ENCODE measurements at regions not wholly inside any gene's neighbourhood (a gene's known extent, or its start where the extent isn't known, plus 50 kb on each side); places are given as distances from the start of the nearest gene placed in this dataset.
A peak's percentile ranks its signal among the peaks of the same experiment; 100 is the strongest.

DNA sequence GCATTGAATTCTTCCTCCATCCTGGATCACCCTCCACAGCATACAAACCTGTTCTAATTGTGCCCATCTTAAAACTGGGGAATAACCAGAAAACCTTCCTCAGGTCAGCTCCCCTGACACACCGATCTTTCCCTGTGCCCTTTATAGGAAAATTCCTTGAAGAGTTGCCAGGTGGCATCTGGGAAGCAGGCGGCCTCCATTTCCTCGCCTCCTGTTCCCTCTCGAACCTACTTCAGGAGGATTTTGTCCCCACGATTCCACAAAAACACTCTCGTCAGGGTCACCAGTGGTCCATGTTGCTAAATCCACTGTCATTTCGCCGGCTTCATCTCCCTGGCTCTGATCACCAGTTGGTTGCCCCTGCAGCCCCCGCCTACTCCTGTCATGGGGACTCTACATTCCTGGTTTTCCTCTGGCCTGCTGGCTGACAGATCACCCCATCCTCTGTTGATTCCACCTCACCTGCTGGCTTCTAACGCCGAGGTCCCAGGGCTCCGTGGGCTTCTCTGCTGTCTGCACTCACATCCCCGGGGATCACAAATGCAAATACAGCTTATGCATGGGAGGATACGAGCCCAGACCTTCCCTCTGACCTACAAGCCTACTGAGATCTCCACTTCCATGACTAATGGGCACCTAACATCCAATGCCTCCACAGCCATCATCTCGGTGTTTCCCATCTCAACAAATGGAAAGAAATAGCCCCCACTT is 92.5 kb upstream of the PRDM11 start:
- Histone ChIP-seq H3K9me3 (no peaks in the 10 kb centered on the region), H3K4me3 (no peak overlapping the region), H3K4me1 (peaks cover 0 to 14% of the 10 kb centered on the region in 2 donors), H3K27ac (no peak overlapping the region), H3K36me3 (no peaks in the 10 kb centered on the region), H3K27me3 (no peaks in the 10 kb centered on the region)
- TF ChIP-seq, protein P1, sequence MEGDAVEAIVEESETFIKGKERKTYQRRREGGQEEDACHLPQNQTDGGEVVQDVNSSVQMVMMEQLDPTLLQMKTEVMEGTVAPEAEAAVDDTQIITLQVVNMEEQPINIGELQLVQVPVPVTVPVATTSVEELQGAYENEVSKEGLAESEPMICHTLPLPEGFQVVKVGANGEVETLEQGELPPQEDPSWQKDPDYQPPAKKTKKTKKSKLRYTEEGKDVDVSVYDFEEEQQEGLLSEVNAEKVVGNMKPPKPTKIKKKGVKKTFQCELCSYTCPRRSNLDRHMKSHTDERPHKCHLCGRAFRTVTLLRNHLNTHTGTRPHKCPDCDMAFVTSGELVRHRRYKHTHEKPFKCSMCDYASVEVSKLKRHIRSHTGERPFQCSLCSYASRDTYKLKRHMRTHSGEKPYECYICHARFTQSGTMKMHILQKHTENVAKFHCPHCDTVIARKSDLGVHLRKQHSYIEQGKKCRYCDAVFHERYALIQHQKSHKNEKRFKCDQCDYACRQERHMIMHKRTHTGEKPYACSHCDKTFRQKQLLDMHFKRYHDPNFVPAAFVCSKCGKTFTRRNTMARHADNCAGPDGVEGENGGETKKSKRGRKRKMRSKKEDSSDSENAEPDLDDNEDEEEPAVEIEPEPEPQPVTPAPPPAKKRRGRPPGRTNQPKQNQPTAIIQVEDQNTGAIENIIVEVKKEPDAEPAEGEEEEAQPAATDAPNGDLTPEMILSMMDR (IDR thresholded peaks at IDR 0.05), result no peak
- DNase-seq (ENCODE audit: low spot score), result no peak

DNA sequence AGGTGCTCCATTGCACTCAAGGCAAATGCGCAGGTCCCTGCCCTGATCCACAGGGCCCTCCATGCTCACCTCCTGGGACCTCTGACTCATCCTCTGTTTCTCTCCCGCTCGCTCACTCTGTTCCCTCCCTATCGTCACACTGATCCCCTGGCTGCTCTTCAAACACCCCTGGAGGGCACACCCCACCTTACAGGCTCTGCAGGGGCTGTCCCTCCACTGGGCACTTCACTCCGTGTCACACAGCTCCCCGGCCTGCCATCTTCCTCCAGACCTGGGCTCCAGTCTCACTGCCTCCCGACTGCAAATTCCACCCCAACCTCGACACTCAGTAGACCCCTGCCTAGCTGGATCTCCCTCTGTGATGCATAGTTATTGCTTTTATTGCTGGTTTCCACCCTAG is 91.5 kb upstream of the PRDM11 start:
- TF ChIP-seq, protein P1 (IDR thresholded peaks at IDR 0.05), result no peak

DNA sequence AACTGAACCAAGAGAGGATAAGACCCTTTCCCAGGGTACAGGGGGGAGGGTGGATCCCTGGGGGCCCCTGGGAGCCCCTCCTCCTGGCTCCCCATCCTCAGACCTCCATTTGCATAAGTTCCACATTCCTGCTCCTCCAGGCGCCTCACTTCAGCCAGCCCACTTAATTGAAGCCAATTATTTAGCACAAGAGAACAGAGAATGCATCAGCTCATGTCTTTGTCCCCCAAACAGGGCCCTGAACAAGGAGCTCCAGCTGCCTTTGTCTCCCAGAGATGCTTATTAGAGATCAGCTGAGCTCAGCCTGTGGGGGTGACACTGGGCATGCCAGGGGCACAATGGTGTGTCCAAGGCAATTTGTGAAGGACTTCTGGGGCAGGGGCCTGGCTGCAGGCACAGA is 89.9 kb upstream of the PRDM11 start:
- H3K27me3 ChIP-seq, result no peaks in the 10 kb centered on the region
- H3K4me3 ChIP-seq, result no peak overlapping the region
- TF ChIP-seq, protein P1 (IDR thresholded peaks at IDR 0.05), result no peak
- H3K36me3 ChIP-seq, result no peaks in the 10 kb centered on the region
- peaks cover 0 to 4% of the 10 kb centered on the region in 2 donors for H3K4me1 ChIP-seq
- H3K9me3 ChIP-seq, result no peaks in the 10 kb centered on the region
- no peak overlapping the region for H3K27ac ChIP-seq
- DNase-seq (ENCODE audit: low spot score), result no peak

More for the DNA sequence above, 91.5 kb upstream of the PRDM11 start:
- H3K9me3 ChIP-seq, result no peaks in the 10 kb centered on the region
- H3K27me3 ChIP-seq, result no peaks in the 10 kb centered on the region
- no peak overlapping the region for H3K4me3 ChIP-seq
- H3K4me1 ChIP-seq, result peaks cover 0 to 4% of the 10 kb centered on the region in 2 donors
- DNase-seq (ENCODE audit: low spot score), result no peak
- H3K27ac ChIP-seq, result no peak overlapping the region
- no peaks in the 10 kb centered on the region for H3K36me3 ChIP-seq

DNA sequence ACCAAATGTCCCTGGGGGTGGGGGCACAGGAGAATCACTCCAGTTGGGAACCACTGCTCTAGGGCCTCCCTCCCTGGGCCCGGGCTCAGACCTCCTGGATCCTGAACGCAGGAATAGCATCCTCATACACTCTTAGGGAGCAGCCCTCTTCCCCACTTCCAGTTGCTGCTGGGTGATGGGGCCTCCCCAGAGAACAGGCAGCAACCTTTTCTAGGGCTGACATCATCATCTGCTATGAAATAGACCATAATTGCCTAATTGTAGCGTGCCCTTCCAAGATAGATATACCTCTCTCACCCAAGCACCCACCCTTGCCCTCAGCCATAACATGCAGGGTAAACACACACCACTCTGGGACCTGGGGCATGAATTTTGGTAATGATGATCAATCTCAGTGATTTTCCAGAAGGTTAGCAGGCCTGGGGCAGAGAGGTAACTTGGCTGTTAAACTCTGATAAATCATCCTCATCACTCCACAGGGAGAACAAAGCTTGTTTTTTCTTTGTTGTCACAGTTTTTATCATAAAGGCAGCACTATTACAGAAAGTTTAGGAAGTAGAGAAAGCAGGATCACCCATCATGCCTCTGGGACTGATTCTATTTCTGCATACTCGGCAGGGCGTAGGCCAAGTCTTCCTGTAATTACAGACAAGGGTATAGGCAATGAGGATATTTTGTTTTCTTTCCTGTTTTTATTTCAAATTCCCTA is 88.3 kb upstream of the PRDM11 start:
- Histone ChIP-seq H3K4me1 (peaks cover 0 to 4% of the 10 kb centered on the region in 2 donors), H3K36me3 (no peaks in the 10 kb centered on the region), H3K9me3 (no peaks in the 10 kb centered on the region), H3K4me3 (no peak overlapping the region), H3K27ac (peak overlapping the region in 1 of 2 donors; percentile 31), H3K27me3 (no peaks in the 10 kb centered on the region)
- DNase-seq (ENCODE audit: low spot score), result no peak
- TF ChIP-seq, protein P1 (IDR thresholded peaks at IDR 0.05), result no peak

DNA sequence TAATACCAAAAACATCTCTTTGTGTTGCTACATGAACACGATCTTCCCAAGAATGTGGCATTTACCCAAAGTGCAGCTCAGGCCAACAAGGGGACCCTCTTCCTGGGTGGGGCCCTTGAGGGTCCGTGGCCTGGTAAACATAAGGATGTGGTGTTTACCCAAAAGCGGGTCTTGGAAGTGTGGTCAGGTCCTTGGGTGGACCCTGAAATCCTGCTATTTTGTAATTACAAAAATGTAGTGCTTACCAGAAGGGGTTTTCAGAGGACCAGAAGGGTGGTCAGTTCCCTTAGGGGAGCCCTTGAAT is 87.8 kb upstream of the PRDM11 start:
- no peak for DNase-seq (ENCODE audit: low spot score)
- Histone ChIP-seq H3K9me3 (peaks cover 0 to 5% of the 10 kb centered on the region in 2 donors), H3K4me1 (peaks cover 0 to 4% of the 10 kb centered on the region in 2 donors), H3K27ac (peak overlapping the region in 1 of 2 donors; percentile 31), H3K27me3 (no peaks in the 10 kb centered on the region), H3K36me3 (no peaks in the 10 kb centered on the region), H3K4me3 (no peak overlapping the region)
- TF ChIP-seq, protein P1 (IDR thresholded peaks at IDR 0.05), result no peak
